ENCODE measurements at regions not wholly inside any gene's neighbourhood (a gene's known extent, or its start where the extent isn't known, plus 50 kb on each side); places are given as distances from the start of the nearest gene placed in this dataset.

DNA sequence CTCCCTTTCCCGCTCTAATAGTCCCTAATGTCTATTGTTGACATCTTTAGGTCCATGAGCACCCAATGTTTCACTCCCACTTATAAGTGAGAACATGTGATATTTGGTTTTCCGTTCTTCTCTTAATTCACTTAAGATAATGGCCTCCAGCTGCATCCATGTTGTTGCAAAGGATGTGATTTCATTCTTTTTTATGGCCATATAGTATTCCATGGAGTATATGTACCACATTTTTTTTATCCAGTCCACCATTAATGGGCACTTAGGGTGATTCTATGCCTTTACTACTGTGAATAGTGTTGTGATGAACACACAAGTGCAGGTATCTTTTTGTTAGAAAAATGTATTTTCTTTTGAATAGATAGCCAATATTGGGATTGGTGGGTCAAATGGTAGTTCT is 126.0 kb upstream of the RAB3GAP2 start (continued):
- TF ChIP-seq, protein P1, sequence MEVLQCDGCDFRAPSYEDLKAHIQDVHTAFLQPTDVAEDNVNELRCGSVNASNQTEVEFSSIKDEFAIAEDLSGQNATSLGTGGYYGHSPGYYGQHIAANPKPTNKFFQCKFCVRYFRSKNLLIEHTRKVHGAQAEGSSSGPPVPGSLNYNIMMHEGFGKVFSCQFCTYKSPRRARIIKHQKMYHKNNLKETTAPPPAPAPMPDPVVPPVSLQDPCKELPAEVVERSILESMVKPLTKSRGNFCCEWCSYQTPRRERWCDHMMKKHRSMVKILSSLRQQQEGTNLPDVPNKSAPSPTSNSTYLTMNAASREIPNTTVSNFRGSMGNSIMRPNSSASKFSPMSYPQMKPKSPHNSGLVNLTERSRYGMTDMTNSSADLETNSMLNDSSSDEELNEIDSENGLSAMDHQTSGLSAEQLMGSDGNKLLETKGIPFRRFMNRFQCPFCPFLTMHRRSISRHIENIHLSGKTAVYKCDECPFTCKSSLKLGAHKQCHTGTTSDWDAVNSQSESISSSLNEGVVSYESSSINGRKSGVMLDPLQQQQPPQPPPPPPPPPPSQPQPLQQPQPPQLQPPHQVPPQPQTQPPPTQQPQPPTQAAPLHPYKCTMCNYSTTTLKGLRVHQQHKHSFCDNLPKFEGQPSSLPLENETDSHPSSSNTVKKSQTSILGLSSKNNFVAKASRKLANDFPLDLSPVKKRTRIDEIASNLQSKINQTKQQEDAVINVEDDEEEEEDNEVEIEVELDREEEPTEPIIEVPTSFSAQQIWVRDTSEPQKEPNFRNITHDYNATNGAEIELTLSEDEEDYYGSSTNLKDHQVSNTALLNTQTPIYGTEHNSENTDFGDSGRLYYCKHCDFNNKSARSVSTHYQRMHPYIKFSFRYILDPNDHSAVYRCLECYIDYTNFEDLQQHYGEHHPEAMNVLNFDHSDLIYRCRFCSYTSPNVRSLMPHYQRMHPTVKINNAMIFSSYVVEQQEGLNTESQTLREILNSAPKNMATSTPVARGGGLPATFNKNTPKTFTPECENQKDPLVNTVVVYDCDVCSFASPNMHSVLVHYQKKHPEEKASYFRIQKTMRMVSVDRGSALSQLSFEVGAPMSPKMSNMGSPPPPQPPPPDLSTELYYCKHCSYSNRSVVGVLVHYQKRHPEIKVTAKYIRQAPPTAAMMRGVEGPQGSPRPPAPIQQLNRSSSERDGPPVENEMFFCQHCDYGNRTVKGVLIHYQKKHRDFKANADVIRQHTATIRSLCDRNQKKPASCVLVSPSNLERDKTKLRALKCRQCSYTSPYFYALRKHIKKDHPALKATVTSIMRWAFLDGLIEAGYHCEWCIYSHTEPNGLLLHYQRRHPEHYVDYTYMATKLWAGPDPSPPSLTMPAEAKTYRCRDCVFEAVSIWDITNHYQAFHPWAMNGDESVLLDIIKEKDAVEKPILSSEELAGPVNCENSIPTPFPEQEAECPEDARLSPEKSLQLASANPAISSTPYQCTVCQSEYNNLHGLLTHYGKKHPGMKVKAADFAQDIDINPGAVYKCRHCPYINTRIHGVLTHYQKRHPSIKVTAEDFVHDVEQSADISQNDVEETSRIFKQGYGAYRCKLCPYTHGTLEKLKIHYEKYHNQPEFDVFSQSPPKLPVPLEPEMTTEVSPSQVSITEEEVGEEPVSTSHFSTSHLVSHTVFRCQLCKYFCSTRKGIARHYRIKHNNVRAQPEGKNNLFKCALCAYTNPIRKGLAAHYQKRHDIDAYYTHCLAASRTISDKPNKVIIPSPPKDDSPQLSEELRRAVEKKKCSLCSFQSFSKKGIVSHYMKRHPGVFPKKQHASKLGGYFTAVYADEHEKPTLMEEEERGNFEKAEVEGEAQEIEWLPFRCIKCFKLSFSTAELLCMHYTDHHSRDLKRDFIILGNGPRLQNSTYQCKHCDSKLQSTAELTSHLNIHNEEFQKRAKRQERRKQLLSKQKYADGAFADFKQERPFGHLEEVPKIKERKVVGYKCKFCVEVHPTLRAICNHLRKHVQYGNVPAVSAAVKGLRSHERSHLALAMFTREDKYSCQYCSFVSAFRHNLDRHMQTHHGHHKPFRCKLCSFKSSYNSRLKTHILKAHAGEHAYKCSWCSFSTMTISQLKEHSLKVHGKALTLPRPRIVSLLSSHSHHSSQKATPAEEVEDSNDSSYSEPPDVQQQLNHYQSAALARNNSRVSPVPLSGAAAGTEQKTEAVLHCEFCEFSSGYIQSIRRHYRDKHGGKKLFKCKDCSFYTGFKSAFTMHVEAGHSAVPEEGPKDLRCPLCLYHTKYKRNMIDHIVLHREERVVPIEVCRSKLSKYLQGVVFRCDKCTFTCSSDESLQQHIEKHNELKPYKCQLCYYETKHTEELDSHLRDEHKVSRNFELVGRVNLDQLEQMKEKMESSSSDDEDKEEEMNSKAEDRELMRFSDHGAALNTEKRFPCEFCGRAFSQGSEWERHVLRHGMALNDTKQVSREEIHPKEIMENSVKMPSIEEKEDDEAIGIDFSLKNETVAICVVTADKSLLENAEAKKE (CRISPR knock-in tag; IDR thresholded peaks at IDR 0.05) = no peak
- TF ChIP-seq STAT1 (IDR thresholded peaks at IDR 0.05; ENCODE audit: unreplicated experiment) (no peak), ZNF114 (CRISPR knock-in tag; IDR thresholded peaks at IDR 0.05) (no peak), JUNB (IDR thresholded peaks at IDR 0.05; ENCODE audit: unreplicated experiment) (no peak), EZH2phosphoT487 (IDR thresholded peaks at IDR 0.05; ENCODE audit: unreplicated experiment) (no peak), NANOG (IDR thresholded peaks at IDR 0.05; ENCODE audit: borderline replicate concordance) (no peak)
- TF ChIP-seq, protein P2, sequence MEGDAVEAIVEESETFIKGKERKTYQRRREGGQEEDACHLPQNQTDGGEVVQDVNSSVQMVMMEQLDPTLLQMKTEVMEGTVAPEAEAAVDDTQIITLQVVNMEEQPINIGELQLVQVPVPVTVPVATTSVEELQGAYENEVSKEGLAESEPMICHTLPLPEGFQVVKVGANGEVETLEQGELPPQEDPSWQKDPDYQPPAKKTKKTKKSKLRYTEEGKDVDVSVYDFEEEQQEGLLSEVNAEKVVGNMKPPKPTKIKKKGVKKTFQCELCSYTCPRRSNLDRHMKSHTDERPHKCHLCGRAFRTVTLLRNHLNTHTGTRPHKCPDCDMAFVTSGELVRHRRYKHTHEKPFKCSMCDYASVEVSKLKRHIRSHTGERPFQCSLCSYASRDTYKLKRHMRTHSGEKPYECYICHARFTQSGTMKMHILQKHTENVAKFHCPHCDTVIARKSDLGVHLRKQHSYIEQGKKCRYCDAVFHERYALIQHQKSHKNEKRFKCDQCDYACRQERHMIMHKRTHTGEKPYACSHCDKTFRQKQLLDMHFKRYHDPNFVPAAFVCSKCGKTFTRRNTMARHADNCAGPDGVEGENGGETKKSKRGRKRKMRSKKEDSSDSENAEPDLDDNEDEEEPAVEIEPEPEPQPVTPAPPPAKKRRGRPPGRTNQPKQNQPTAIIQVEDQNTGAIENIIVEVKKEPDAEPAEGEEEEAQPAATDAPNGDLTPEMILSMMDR (conservative IDR thresholded peaks at IDR 0.05; ENCODE audit: low read depth in 2 of 2) = no peak

DNA sequence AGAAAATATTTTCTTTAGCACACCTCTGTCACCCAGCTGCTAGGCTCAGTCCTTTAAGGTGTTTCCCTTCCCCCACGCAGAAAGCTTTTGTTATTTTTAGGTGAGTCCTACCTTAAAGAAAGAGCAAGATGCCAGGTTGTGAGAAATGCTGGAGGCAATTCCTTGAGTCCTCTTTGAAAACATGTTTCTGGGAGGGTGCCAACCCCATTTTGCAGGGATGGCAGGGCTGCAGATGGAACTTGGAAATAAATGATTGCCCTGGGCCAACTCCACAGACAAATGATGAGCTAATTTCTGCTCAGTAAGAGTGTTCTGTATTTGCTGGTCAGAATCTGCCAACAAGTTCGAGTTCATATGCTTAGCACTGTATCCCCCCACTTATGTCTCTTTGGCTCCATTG is 119.2 kb upstream of the RAB3GAP2 start:
- Histone ChIP-seq H2AFZ (peak overlapping the region; percentile 67), H3K27me3 (ENCODE audit: insufficient read depth) (no peaks in the 10 kb centered on the region), H3F3A (replicated peaks; ENCODE audit: low read depth) (no peaks in the 10 kb centered on the region), H3K4me1 (ENCODE audit: insufficient read depth) (peaks cover 16% of the 10 kb centered on the region), H3K9me2 (ENCODE audit: insufficient read depth) (0 out of 2 replicates have a peak, but pooled peaks cover 6% of the 10 kb centered on the region), H3K27ac (ENCODE audit: low read depth) (no peak overlapping the region), H3K36me3 (ENCODE audit: insufficient read depth) (no peaks in the 10 kb centered on the region), H4K20me1 (replicated peaks; ENCODE audit: insufficient read depth) (no peaks in the 10 kb centered on the region), H3K4me3 (no peak overlapping the region), H3K79me2 (replicated peaks; ENCODE audit: insufficient read depth) (no peaks in the 10 kb centered on the region), H3K4me2 (peak overlapping the region; percentile 47; the same call in 1 of the 2 replicates)
- Mint-ChIP-seq H3K27me3 (ENCODE audit: insufficient read depth, low read depth, poor library complexity) (no peaks in the 10 kb centered on the region), H3K4me3 (no peak overlapping the region), H3K36me3 (ENCODE audit: low read depth) (no peaks in the 10 kb centered on the region), H3K4me1 (peaks cover 17% of the 10 kb centered on the region), H3K9me3 (no peaks in the 10 kb centered on the region), H3K27ac (no peak overlapping the region)
- DNase-seq (ENCODE audit: low spot score) (peak; percentile 24), ATAC-seq (peak; percentile 40)
- TF ChIP-seq CREB1 (CRISPR knock-in tag; IDR thresholded peaks at IDR 0.05; ENCODE audit: low read depth) (no peak), EZH2 (IDR thresholded peaks at IDR 0.05; ENCODE audit: low read depth, unreplicated experiment) (no peak), ZNF114 (CRISPR knock-in tag; IDR thresholded peaks at IDR 0.05) (no peak), ZNF331 (CRISPR knock-in tag; IDR thresholded peaks at IDR 0.05; ENCODE audit: low read depth) (no peak), NANOG (IDR thresholded peaks at IDR 0.05; ENCODE audit: borderline replicate concordance) (no peak), EZH2phosphoT487 (IDR thresholded peaks at IDR 0.05; ENCODE audit: unreplicated experiment) (no peak), JUNB (IDR thresholded peaks at IDR 0.05; ENCODE audit: unreplicated experiment) (no peak)
- TF ChIP-seq, protein P2 (conservative IDR thresholded peaks at IDR 0.05; ENCODE audit: low read depth in 2 of 2) = no peak
- TF ChIP-seq, protein P3, sequence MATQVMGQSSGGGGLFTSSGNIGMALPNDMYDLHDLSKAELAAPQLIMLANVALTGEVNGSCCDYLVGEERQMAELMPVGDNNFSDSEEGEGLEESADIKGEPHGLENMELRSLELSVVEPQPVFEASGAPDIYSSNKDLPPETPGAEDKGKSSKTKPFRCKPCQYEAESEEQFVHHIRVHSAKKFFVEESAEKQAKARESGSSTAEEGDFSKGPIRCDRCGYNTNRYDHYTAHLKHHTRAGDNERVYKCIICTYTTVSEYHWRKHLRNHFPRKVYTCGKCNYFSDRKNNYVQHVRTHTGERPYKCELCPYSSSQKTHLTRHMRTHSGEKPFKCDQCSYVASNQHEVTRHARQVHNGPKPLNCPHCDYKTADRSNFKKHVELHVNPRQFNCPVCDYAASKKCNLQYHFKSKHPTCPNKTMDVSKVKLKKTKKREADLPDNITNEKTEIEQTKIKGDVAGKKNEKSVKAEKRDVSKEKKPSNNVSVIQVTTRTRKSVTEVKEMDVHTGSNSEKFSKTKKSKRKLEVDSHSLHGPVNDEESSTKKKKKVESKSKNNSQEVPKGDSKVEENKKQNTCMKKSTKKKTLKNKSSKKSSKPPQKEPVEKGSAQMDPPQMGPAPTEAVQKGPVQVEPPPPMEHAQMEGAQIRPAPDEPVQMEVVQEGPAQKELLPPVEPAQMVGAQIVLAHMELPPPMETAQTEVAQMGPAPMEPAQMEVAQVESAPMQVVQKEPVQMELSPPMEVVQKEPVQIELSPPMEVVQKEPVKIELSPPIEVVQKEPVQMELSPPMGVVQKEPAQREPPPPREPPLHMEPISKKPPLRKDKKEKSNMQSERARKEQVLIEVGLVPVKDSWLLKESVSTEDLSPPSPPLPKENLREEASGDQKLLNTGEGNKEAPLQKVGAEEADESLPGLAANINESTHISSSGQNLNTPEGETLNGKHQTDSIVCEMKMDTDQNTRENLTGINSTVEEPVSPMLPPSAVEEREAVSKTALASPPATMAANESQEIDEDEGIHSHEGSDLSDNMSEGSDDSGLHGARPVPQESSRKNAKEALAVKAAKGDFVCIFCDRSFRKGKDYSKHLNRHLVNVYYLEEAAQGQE (IDR thresholded peaks at IDR 0.05; ENCODE audit: unreplicated experiment) = no peak

All from GM23338 (cell line).